ENCODE measurements at regions not wholly inside any gene's neighbourhood (a gene's known extent, or its start where the extent isn't known, plus 50 kb on each side); places are given as distances from the start of the nearest gene placed in this dataset.

GRCh38 chr5:115381911-115382662 is 85.6 kb upstream of the CCDC112 start:
- Histone ChIP-seq H4K20me1 (ENCODE audit: insufficient read depth, low read length) (no peaks in the 10 kb centered on the region), H2BK120ac (ENCODE audit: low read depth, low read length) (no peak overlapping the region; the same call in 1 of the 2 replicates), H4K8ac (ENCODE audit: low read depth in 2 of 2, low read length in 2 of 2) (peak overlapping the region in 1 of 2 experiments; percentile 22; a peak in 1 of 4 replicates), H2BK15ac (ENCODE audit: low read depth, low read length) (no peak overlapping the region), H3K4me3 (ENCODE audit: insufficient read depth, low read depth, low read length) (no peak overlapping the region), H4K5ac (ENCODE audit: low read depth, low read length) (peak overlapping the region; percentile 63; the same call in 1 of the 2 replicates), H3K79me1 (ENCODE audit: low read depth in 1 of 2, low read length in 2 of 2) (no peaks in the 10 kb centered on the region), H2AFZ (replicated peaks; ENCODE audit: low read length, poor library complexity) (no peak overlapping the region), H3K27ac (ENCODE audit: insufficient read depth, low read length) (no peak overlapping the region), H3K4me2 (ENCODE audit: low read depth, low read length) (no peak overlapping the region), H3K9ac (ENCODE audit: low read depth, low read length) (no peak overlapping the region), H2AK5ac (ENCODE audit: low read depth, low read length) (no peak overlapping the region; the same call in 1 of the 2 replicates), H3K4ac (ENCODE audit: low read depth, low read length) (no peak overlapping the region), H3K18ac (ENCODE audit: low read depth, low read length) (no peak overlapping the region; the same call in 1 of the 2 replicates), H3K56ac (ENCODE audit: extremely low read depth, insufficient read depth, low read length) (no peak overlapping the region), H3K14ac (replicated peaks; ENCODE audit: low read depth, low read length) (no peak overlapping the region), H3K23ac (ENCODE audit: low read depth, low read length) (no peak overlapping the region), H2BK5ac (ENCODE audit: low read depth, low read length, poor library complexity, severe bottlenecking) (no peak overlapping the region), H4K91ac (ENCODE audit: insufficient read depth, low read depth, low read length) (no peak overlapping the region), H3K36me3 (ENCODE audit: control insufficient read depth, insufficient read depth, low read length) (no peaks in the 10 kb centered on the region), H3K27me3 (ENCODE audit: control insufficient read depth, insufficient read depth, low read length) (no peaks in the 10 kb centered on the region), H3K9me1 (ENCODE audit: insufficient read depth, low read length) (peaks cover 4% of the 10 kb centered on the region; the same call in 1 of the 2 replicates), H3K4me1 (ENCODE audit: control insufficient read depth, insufficient read depth, low read length) (peaks cover 6% of the 10 kb centered on the region), H2BK20ac (ENCODE audit: low read depth, low read length) (no peak overlapping the region), H2AK9ac (replicated peaks; ENCODE audit: low read depth, low read length, poor library complexity) (no peak overlapping the region), H3K9me3 (ENCODE audit: control insufficient read depth, insufficient read depth, low read length) (no peaks in the 10 kb centered on the region)
- intact Hi-C loops (cut with micrococcal nuclease) = no loop called here
- ATAC-seq (ENCODE audit: low read depth) (no peak), DNase-seq (no peak)
- BruUV-seq (replicated peaks) = no TSS peak
- in situ Hi-C loops (cut with MboI; ENCODE audit: low sequenced_read_pairs) = no loop called here
- CTCF ChIA-PET = interaction anchor here (0.5 to 1.3 kb wide), 5 partner anchors 13 to 111 kb away, joined by 3 to 4 read pairs (median 3); no protein-coding TSS in a partner anchor
- TF ChIP-seq MAZ (IDR thresholded peaks at IDR 0.05; ENCODE audit: borderline replicate concordance, low read depth, low read length) (no peak), NFE2L2 (IDR thresholded peaks at IDR 0.05; ENCODE audit: low read depth, low read length) (no peak), MAFK (IDR thresholded peaks at IDR 0.05; ENCODE audit: low read depth, low read length) (peak; percentile 99), RCOR1 (IDR thresholded peaks at IDR 0.05; ENCODE audit: insufficient replicate concordance, low read length) (no peak), ELK1 (IDR thresholded peaks at IDR 0.05; ENCODE audit: borderline replicate concordance, low read depth, low read length) (no peak), USF2 (IDR thresholded peaks at IDR 0.05; ENCODE audit: low read depth, low read length) (no peak)
- WGBS, 2 experiments (ENCODE audit: extremely low coverage in 2 of 2, insufficient read length in 1 of 2) = 100% methylated on average over 1 of the region's 4 CpGs; no CpG with 5 or more reads in 1 of the 2 experiments
- POLR2A ChIA-PET (ENCODE audit: unreplicated experiment) = no interaction called here
- dilution Hi-C loops (cut with HindIII; ENCODE audit: low sequenced_read_pairs, unreplicated experiment) = no loop called here

Data from IMR-90 (cell line).